ENCODE measurements at regions not wholly inside any gene's neighbourhood (a gene's known extent, or its start where the extent isn't known, plus 50 kb on each side); places are given as distances from the start of the nearest gene placed in this dataset.

GRCh38 chr1:221294242-221294641 lies 415.0 kb downstream of the HLX start:
- 92 to 95% methylated on average over 2 of the region's 2 CpGs for WGBS, 2 donors
- ATAC-seq (ENCODE audit: low FRiP score in 2 of 2), result no peak
- H3K36me3 ChIP-seq, result no peaks in the 10 kb centered on the region

GRCh38 chr1:221302357-221302756 lies 423.1 kb downstream of the HLX start:
- Histone ChIP-seq H3K27ac (no peak overlapping the region), H3K27me3 (no peaks in the 10 kb centered on the region), H3K4me1 (peaks cover 0 to 8% (median 0%) of the 10 kb centered on the region in 4 donors), H3K9me3 (no peaks in the 10 kb centered on the region), H3K36me3 (no peaks in the 10 kb centered on the region), H3K4me3 (no peak overlapping the region)
- 38 to 67% methylated on average over 1 of the region's 1 CpG for WGBS, 2 donors
- TF ChIP-seq POLR2A (IDR thresholded peaks at IDR 0.05) (no peak), EP300 (IDR thresholded peaks at IDR 0.05) (no peak), POLR2AphosphoS5 (IDR thresholded peaks at IDR 0.05) (no peak), CTCF (IDR thresholded peaks at IDR 0.05) (no peak)
- no peak for DNase-seq
- ATAC-seq (ENCODE audit: low FRiP score in 2 of 2), result no peak

More at GRCh38 chr1:221294242-221294641, 415.0 kb downstream of the HLX start:
- H3K27me3 ChIP-seq, result no peaks in the 10 kb centered on the region
- TF ChIP-seq EP300 (IDR thresholded peaks at IDR 0.05) (no peak), POLR2AphosphoS5 (IDR thresholded peaks at IDR 0.05) (no peak), POLR2A (IDR thresholded peaks at IDR 0.05) (no peak), CTCF (IDR thresholded peaks at IDR 0.05) (no peak)
- H3K4me1 ChIP-seq, result no peaks in the 10 kb centered on the region
- H3K27ac ChIP-seq, result no peak overlapping the region
- H3K4me3 ChIP-seq, result no peak overlapping the region
- H3K9me3 ChIP-seq, result no peaks in the 10 kb centered on the region
- DNase-seq, result no peak

GRCh38 chr1:221302810-221303209 lies 423.6 kb downstream of the HLX start:
- no peak overlapping the region for H3K4me3 ChIP-seq
- no peaks in the 10 kb centered on the region for H3K36me3 ChIP-seq
- H3K9me3 ChIP-seq, result no peaks in the 10 kb centered on the region
- DNase-seq (no peak), ATAC-seq (ENCODE audit: low FRiP score in 2 of 2) (no peak)
- no peak overlapping the region for H3K27ac ChIP-seq
- no peak for TF ChIP-seq CTCF (IDR thresholded peaks at IDR 0.05)
- no peak for TF ChIP-seq EP300 (IDR thresholded peaks at IDR 0.05)
- no peak for TF ChIP-seq POLR2AphosphoS5 (IDR thresholded peaks at IDR 0.05)
- no peak for TF ChIP-seq POLR2A (IDR thresholded peaks at IDR 0.05)
- H3K27me3 ChIP-seq, result no peaks in the 10 kb centered on the region
- WGBS, 2 donors, result 39 to 40% methylated on average over 1 of the region's 1 CpG
- peaks cover 0 to 8% (median 0%) of the 10 kb centered on the region in 4 donors for H3K4me1 ChIP-seq

GRCh38 chr1:221303623-221304022 lies 424.4 kb downstream of the HLX start:
- Histone ChIP-seq H3K27me3 (no peaks in the 10 kb centered on the region), H3K4me1 (peaks cover 0 to 8% (median 0%) of the 10 kb centered on the region in 4 donors), H3K9me3 (no peaks in the 10 kb centered on the region), H3K27ac (no peak overlapping the region), H3K4me3 (no peak overlapping the region), H3K36me3 (no peaks in the 10 kb centered on the region)
- no peak for TF ChIP-seq EP300 (IDR thresholded peaks at IDR 0.05)
- TF ChIP-seq POLR2AphosphoS5 (IDR thresholded peaks at IDR 0.05), result no peak
- no peak for TF ChIP-seq POLR2A (IDR thresholded peaks at IDR 0.05)
- TF ChIP-seq CTCF (IDR thresholded peaks at IDR 0.05), result no peak
- DNase-seq (no peak), ATAC-seq (ENCODE audit: low FRiP score in 2 of 2) (no peak)
- WGBS, 2 donors, result 72 to 87% methylated on average over 1 of the region's 1 CpG

GRCh38 chr1:221306239-221306638 lies 427.0 kb downstream of the HLX start:
- Histone ChIP-seq H3K36me3 (no peaks in the 10 kb centered on the region), H3K9me3 (no peaks in the 10 kb centered on the region), H3K4me3 (no peak overlapping the region), H3K27ac (no peak overlapping the region), H3K27me3 (no peaks in the 10 kb centered on the region), H3K4me1 (peaks cover 0 to 8% (median 0%) of the 10 kb centered on the region in 4 donors)
- ATAC-seq (ENCODE audit: low FRiP score in 2 of 2) (no peak), DNase-seq (no peak)
- WGBS, 2 donors, result 96% methylated on average over 5 of the region's 5 CpGs
- TF ChIP-seq EP300 (IDR thresholded peaks at IDR 0.05), result no peak
- no peak for TF ChIP-seq CTCF (IDR thresholded peaks at IDR 0.05)

Measured in upper lobe of left lung (tissue), 6 donors.